GM12878 (cell line): ENCODE measurements at regions not wholly inside any gene's neighbourhood (a gene's known extent, or its start where the extent isn't known, plus 50 kb on each side); places are given as distances from the start of the nearest gene placed in this dataset.

Experiments used
- ATAC-seq: fragments of 200-7000 bp; cut with Tn5 transposase; 3 replicates; pipeline ENCODE4 v1.9.1; 2020; ENCODE audit warnings: mild to moderate bottlenecking, moderate library complexity
- BruUV-seq: library from RNA; stranded (reverse); fragments of 400-500 nt; replicated peaks from 2 replicates; lab custom pipeline; 2021; lab: Mats Ljungman, UMichigan
- CTCF ChIA-PET: fragments of 300-600 bp; sonication (Branson Sonifier 250); formaldehyde crosslinking; extraction: SDS; loops from one replicate; lab custom pipeline; 2021; ENCODE audit warnings: inconsistent platforms; lab: Yijun Ruan, JAX
- POLR2A ChIA-PET: fragments of 350-600 bp; formaldehyde crosslinking; extraction: SDS; loops from one replicate; lab custom pipeline; 2021; ENCODE audit warnings: inconsistent platforms; lab: Charles Lee
- RAD21 ChIA-PET: fragments of 300-600 bp; sonication (Branson Sonifier 250); formaldehyde crosslinking; loops from one replicate; lab custom pipeline; 2023; ENCODE audit warnings: antibody characterized with exemption; ENCODE audit not compliant: unreplicated experiment; lab: Charles Lee
- SMC1A ChIA-PET: fragments of 300-600 bp; sonication (Branson Sonifier 250); formaldehyde crosslinking; loops from one replicate; lab custom pipeline; 2023; ENCODE audit not compliant: unreplicated experiment, uncharacterized antibody; lab: Charles Lee
- DNase-seq: peaks from one replicate; pipeline ENCODE4 v3.0.0-alpha.2; 2011; ENCODE audit warnings: low read depth, low spot score
- FAIRE-seq: peaks from 3 replicates; lab custom pipeline; 2011; peaks lifted over from hg19 to GRCh38; lab: Jason Lieb, UNC
- H2AFZ ChIP-seq: 2 replicates; pipeline ENCODE4 v1.6.0; 2011; ENCODE audit warnings: low read depth, low read length, control low read depth; ENCODE audit not compliant: control insufficient read depth
- H3K27ac ChIP-seq: 2 replicates; pipeline ENCODE4 v1.5.1; 2011; ENCODE audit warnings: control low read depth; ENCODE audit not compliant: control insufficient read depth, insufficient read depth
- H3K27me3 ChIP-seq, 2 experiments: replicated peaks in 1 of 2; 2 replicates each; pipeline versions ENCODE4 v1.6.0 to v1.6.1; 2011; ENCODE audit warnings: low read length in 1 of 2; ENCODE audit not compliant: control insufficient read depth in 2 of 2, insufficient read depth in 2 of 2
- H3K36me3 ChIP-seq, 2 experiments: 2 replicates each; pipeline ENCODE4 v1.5.1; 2011; ENCODE audit warnings: low read length in 1 of 2; ENCODE audit not compliant: control insufficient read depth in 2 of 2, insufficient read depth in 2 of 2
- H3K4me1 ChIP-seq: 2 replicates; pipeline ENCODE4 v1.6.1; 2011; ENCODE audit warnings: mild to moderate bottlenecking, low read length, moderate library complexity, mixed read lengths; ENCODE audit not compliant: control insufficient read depth, insufficient read depth
- H3K4me2 ChIP-seq: 2 replicates; pipeline ENCODE4 v1.6.0; 2011; ENCODE audit warnings: control low read depth; ENCODE audit not compliant: control insufficient read depth, insufficient read depth
- H3K4me3 ChIP-seq: fragments of 200-600 bp; sonication (generic); 2 replicates; pipeline ENCODE4 v1.5.1; 2016
- H3K79me2 ChIP-seq: 2 replicates; pipeline ENCODE4 v1.6.0; 2011; ENCODE audit warnings: low read length; ENCODE audit not compliant: control insufficient read depth, insufficient read depth
- H3K9ac ChIP-seq: 2 replicates; pipeline ENCODE4 v1.8.0; 2011; ENCODE audit warnings: low read length, control low read depth, mixed read lengths; ENCODE audit not compliant: control insufficient read depth, insufficient read depth
- H3K9me3 ChIP-seq: replicated peaks from 3 replicates; pipeline ENCODE4 v1.5.1; 2011; ENCODE audit warnings: mild to moderate bottlenecking, low read length; ENCODE audit not compliant: control insufficient read depth, insufficient read depth
- H4K20me1 ChIP-seq: 2 replicates; pipeline ENCODE4 v1.6.0; 2011; ENCODE audit not compliant: control insufficient read depth, insufficient read depth
- NBN ChIP-seq: fragments of 450-650 bp; IDR thresholded peaks from 2 replicates; pipeline ENCODE4 v1.6.1; 2016
- NFIC ChIP-seq: IDR thresholded peaks from 2 replicates; pipeline ENCODE4 v1.6.1; 2012; ENCODE audit warnings: low read depth, mild to moderate bottlenecking, inconsistent platforms, low read length, moderate library complexity
- RAD51 ChIP-seq: fragments of 450-650 bp; IDR thresholded peaks from 2 replicates; pipeline ENCODE4 v1.6.1; 2016; ENCODE audit warnings: moderate library complexity, mild to moderate bottlenecking, inconsistent platforms
- ZBTB33 ChIP-seq: fragments of 450-650 bp; IDR thresholded peaks from 2 replicates; pipeline ENCODE4 v1.6.1; 2017; ENCODE audit warnings: mild to moderate bottlenecking
- WGBS: methylation state at CpG from one replicate; pipeline ENCODE4 v1.1.6; 2016; ENCODE audit warnings: low lambda C conversion rate; ENCODE audit not compliant: insufficient replicate concordance, insufficient coverage; ENCODE audit errors: missing lambda C conversion rate; 5-methylcytosine and 5-hydroxymethylcytosine counted together
- in situ Hi-C: fragments of 300-500 bp; cut with MboI; formaldehyde crosslinking; loops from 9 replicates; pipeline ENCODE4 v1.14.3; 2018; ENCODE audit warnings: mixed read lengths
- intact Hi-C: fragments of 100-400 bp; cut with micrococcal nuclease; formaldehyde crosslinking; loops from one replicate; pipeline ENCODE4 v1.14.2; 2022; ENCODE audit not compliant: unreplicated experiment
- TF ChIP-seq, protein P1 (sequence below): IDR thresholded peaks from 2 replicates; pipeline ENCODE4 v1.6.1; 2011; ENCODE audit warnings: low read depth, low read length, improper control_type of control experiment, borderline replicate concordance
- TF ChIP-seq, protein P2 (sequence below): fragments of 450-650 bp; IDR thresholded peaks from 2 replicates; pipeline ENCODE4 v1.6.1; 2014; ENCODE audit warnings: mild to moderate bottlenecking

DNA sequence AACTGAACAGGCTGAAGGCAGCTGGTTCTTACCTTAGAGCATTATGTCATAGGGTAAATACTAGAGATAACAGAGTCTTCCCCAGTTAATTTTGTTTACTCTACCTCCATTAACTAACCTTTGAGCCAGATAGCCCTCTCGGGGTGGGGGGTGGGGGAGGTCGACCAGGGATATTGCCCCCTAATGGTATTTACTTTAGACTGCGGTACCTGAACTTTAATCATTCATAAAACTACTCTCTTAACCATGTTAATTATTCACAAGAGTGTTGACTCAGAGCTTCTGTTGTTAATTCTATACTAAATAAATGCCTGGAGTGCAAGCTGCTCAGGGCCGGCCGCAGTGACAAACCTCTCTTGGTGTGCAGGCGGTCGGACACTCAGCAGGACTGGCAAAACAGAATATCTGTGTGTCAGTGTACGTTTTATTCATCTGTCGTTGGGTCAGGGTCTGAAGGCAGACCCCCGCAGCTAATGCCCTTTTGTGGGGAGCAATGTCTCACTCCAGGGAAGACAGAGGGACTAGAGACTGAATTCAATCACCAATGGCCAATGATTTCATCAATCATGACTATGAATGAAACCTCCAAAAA lies 152.4 kb upstream of the COL21A1 start (continued):
- TF ChIP-seq ZBTB33 (no peak), NBN (no peak), RAD51 (no peak)
- TF ChIP-seq, protein P1, sequence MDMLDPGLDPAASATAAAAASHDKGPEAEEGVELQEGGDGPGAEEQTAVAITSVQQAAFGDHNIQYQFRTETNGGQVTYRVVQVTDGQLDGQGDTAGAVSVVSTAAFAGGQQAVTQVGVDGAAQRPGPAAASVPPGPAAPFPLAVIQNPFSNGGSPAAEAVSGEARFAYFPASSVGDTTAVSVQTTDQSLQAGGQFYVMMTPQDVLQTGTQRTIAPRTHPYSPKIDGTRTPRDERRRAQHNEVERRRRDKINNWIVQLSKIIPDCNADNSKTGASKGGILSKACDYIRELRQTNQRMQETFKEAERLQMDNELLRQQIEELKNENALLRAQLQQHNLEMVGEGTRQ, result no peak

DNA sequence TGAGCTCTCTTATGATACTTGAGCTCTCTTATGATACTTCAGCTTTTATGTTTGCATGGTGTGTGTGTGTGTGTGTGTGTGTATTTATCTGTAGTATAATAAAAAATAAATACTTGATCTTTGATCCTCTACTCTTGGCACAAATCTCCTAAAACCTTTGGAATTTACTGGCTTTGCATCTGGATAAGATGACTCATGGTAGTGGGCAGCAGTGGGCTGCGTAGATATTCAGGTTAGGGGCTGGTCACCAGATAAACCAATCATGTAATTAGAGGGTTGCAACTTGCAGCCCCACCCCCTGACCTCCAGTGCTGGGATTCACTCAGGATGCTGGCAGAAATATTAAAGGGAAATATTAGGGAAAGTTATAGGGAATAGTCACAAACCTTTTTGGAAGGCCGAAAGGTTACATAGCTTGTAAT lies 151.9 kb upstream of the COL21A1 start:
- intact Hi-C loops (no loop called here), in situ Hi-C loops (no loop called here)
- POLR2A ChIA-PET, result interaction anchor here (0.7 kb wide), 1 partner anchor 161 kb away, joined by 4 read pairs; no protein-coding TSS in a partner anchor
- RAD21 ChIA-PET, result no interaction called here
- H3K4me1 ChIP-seq, result no peaks in the 10 kb centered on the region
- FAIRE-seq (no peak), DNase-seq (no peak), ATAC-seq (no peak)
- no peak for TF ChIP-seq NFIC
- TF ChIP-seq, protein P2, sequence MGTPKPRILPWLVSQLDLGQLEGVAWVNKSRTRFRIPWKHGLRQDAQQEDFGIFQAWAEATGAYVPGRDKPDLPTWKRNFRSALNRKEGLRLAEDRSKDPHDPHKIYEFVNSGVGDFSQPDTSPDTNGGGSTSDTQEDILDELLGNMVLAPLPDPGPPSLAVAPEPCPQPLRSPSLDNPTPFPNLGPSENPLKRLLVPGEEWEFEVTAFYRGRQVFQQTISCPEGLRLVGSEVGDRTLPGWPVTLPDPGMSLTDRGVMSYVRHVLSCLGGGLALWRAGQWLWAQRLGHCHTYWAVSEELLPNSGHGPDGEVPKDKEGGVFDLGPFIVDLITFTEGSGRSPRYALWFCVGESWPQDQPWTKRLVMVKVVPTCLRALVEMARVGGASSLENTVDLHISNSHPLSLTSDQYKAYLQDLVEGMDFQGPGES, result no peak
- no peak overlapping the region for H2AFZ ChIP-seq
- no peaks in the 10 kb centered on the region for H3K79me2 ChIP-seq
- H4K20me1 ChIP-seq, result no peaks in the 10 kb centered on the region
- SMC1A ChIA-PET, result interaction anchor here (1.4 kb wide), 1 partner anchor 193 kb away, joined by 4 read pairs; no protein-coding TSS in a partner anchor
- WGBS, result 98% methylated on average over 2 of the region's 2 CpGs
- CTCF ChIA-PET, result interaction anchor here (1.4 kb wide), 1 partner anchor 129 kb away, joined by 3 read pairs; no protein-coding TSS in a partner anchor
- H3K27ac ChIP-seq, result no peak overlapping the region
- no peaks in the 10 kb centered on the region for H3K36me3 ChIP-seq
- no peaks in the 10 kb centered on the region; the same call in 1 of the 3 replicates for H3K9me3 ChIP-seq
- no TSS peak for BruUV-seq
- H3K4me3 ChIP-seq, result no peak overlapping the region
- no peak overlapping the region for H3K4me2 ChIP-seq
- no peak overlapping the region for H3K9ac ChIP-seq
- H3K27me3 ChIP-seq, result no peaks in the 10 kb centered on the region
